Mesenchymal stem cell (in vitro differentiated cells and primary cell): ENCODE measurements at regions not wholly inside any gene's neighbourhood (a gene's known extent, or its start where the extent isn't known, plus 50 kb on each side); places are given as distances from the start of the nearest gene placed in this dataset.

Source experiments
- DNase-seq: peaks from one replicate; pipeline ENCODE4 v3.0.0-alpha.2; 2013
- H2AFZ ChIP-seq: one replicate; pipeline ENCODE4 v1.6.1; 2013; ENCODE audit warnings: low read depth, mild to moderate bottlenecking, control low read depth, inconsistent platforms, low read length, moderate library complexity
- H2AK5ac ChIP-seq: 2 replicates; pipeline ENCODE4 v1.6.1; 2013; ENCODE audit warnings: low read length, moderate library complexity, mild to moderate bottlenecking, inconsistent platforms; ENCODE audit not compliant: severe bottlenecking
- H2BK120ac ChIP-seq: one replicate; pipeline ENCODE4 v1.6.1; 2013; ENCODE audit warnings: low read depth, mild to moderate bottlenecking, inconsistent platforms, low read length, moderate library complexity
- H2BK12ac ChIP-seq, 2 experiments: one replicate each; pipeline ENCODE4 v1.6.1; 2013; ENCODE audit warnings: inconsistent platforms in 2 of 2, low read length in 2 of 2, mild to moderate bottlenecking in 2 of 2, moderate library complexity in 2 of 2, control low read depth in 1 of 2
- H2BK15ac ChIP-seq: one replicate; pipeline ENCODE4 v1.6.1; 2013; ENCODE audit warnings: mild to moderate bottlenecking, low read depth, inconsistent platforms; ENCODE audit not compliant: poor library complexity, severe bottlenecking
- H2BK5ac ChIP-seq: 2 replicates; pipeline ENCODE4 v1.6.1; 2013; ENCODE audit warnings: low read depth, mild to moderate bottlenecking, low read length, control low read depth, inconsistent platforms; ENCODE audit not compliant: poor library complexity, severe bottlenecking
- H3K14ac ChIP-seq, 2 experiments: one replicate each; pipeline ENCODE4 v1.6.1; 2013; ENCODE audit warnings: inconsistent platforms in 2 of 2, low read length in 2 of 2, control low read depth in 1 of 2, mild to moderate bottlenecking in 1 of 2, moderate library complexity in 1 of 2
- H3K18ac ChIP-seq, 2 experiments: one replicate each; pipeline ENCODE4 v1.6.1; 2013; ENCODE audit warnings: inconsistent platforms in 2 of 2, low read length in 2 of 2, control low read depth in 1 of 2, low read depth in 1 of 2, mild to moderate bottlenecking in 1 of 2
- H3K23ac ChIP-seq, 2 experiments: one replicate each; pipeline ENCODE4 v1.6.1; 2013; ENCODE audit warnings: inconsistent platforms in 2 of 2, low read length in 2 of 2, mild to moderate bottlenecking in 2 of 2, moderate library complexity in 2 of 2, control low read depth in 1 of 2
- H3K27ac ChIP-seq: 2 replicates; pipeline ENCODE4 v1.5.1; 2013; ENCODE audit warnings: mild to moderate bottlenecking, moderate library complexity, low read length, control low read depth, inconsistent platforms; ENCODE audit not compliant: poor library complexity, severe bottlenecking
- H3K27me3 ChIP-seq, 2 experiments: 2 replicates each; pipeline versions ENCODE4 v1.6.1 to v1.7.0; 2013; ENCODE audit warnings: low read length in 2 of 2, mild to moderate bottlenecking in 2 of 2, moderate library complexity in 2 of 2, control low read depth in 1 of 2, inconsistent platforms in 1 of 2; ENCODE audit not compliant: control insufficient read depth in 1 of 2, insufficient read depth in 1 of 2
- H3K36me3 ChIP-seq, 2 experiments: 2 replicates each; pipeline versions ENCODE4 v1.6.1 to v1.7.0; 2013; ENCODE audit warnings: low read length in 2 of 2, control low read depth in 1 of 2, inconsistent platforms in 1 of 2, low read depth in 1 of 2, mild to moderate bottlenecking in 1 of 2; ENCODE audit not compliant: insufficient read depth in 2 of 2, control insufficient read depth in 1 of 2
- H3K4ac ChIP-seq, 2 experiments: one replicate each; pipeline ENCODE4 v1.6.1; 2013; ENCODE audit warnings: inconsistent platforms in 2 of 2, low read length in 2 of 2, mild to moderate bottlenecking in 2 of 2, moderate library complexity in 2 of 2, control low read depth in 1 of 2, low read depth in 1 of 2
- H3K4me1 ChIP-seq: 2 replicates; pipeline ENCODE4 v1.6.1; 2013; ENCODE audit warnings: low read depth, low read length, control low read depth; ENCODE audit not compliant: control insufficient read depth, insufficient read depth
- H3K4me2 ChIP-seq: 2 replicates; pipeline ENCODE4 v1.6.1; 2013; ENCODE audit warnings: low read length, mild to moderate bottlenecking, inconsistent platforms; ENCODE audit not compliant: poor library complexity, severe bottlenecking
- H3K4me3 ChIP-seq, 2 experiments: 2 replicates each; pipeline versions ENCODE4 v1.5.1 to v1.7.0; 2013; ENCODE audit warnings: low read length in 2 of 2, mild to moderate bottlenecking in 2 of 2, control low read depth in 1 of 2, low read depth in 1 of 2; ENCODE audit not compliant: insufficient read depth in 1 of 2
- H3K79me1 ChIP-seq: replicated peaks from 2 replicates; pipeline ENCODE4 v1.6.1; 2013; ENCODE audit warnings: mild to moderate bottlenecking, control low read depth, low read length, inconsistent platforms; ENCODE audit not compliant: poor library complexity, severe bottlenecking
- H3K9ac ChIP-seq: 2 replicates; pipeline ENCODE4 v1.7.0; 2013; ENCODE audit warnings: mild to moderate bottlenecking, low read length, moderate library complexity
- H3K9me3 ChIP-seq: 2 replicates; pipeline ENCODE4 v1.7.0; 2013; ENCODE audit warnings: mild to moderate bottlenecking, low read length; ENCODE audit not compliant: control insufficient read depth
- H4K8ac ChIP-seq: one replicate; pipeline ENCODE4 v1.6.1; 2013; ENCODE audit warnings: inconsistent platforms, mild to moderate bottlenecking, low read length, moderate library complexity
- H4K91ac ChIP-seq: one replicate; pipeline ENCODE4 v1.6.1; 2013; ENCODE audit warnings: mild to moderate bottlenecking, low read length, inconsistent platforms
- WGBS: methylation state at CpG from one replicate; pipeline ENCODE4 v1.1.7; 2013; ENCODE audit warnings: mixed read lengths; 5-methylcytosine and 5-hydroxymethylcytosine counted together

- no peak overlapping the region for H2BK12ac ChIP-seq
- no peak overlapping the region for H3K27ac ChIP-seq
- H3K18ac ChIP-seq = no peak overlapping the region
- no peaks in the 10 kb centered on the region for H3K79me1 ChIP-seq
- peaks cover 5% of the 10 kb centered on the region for H3K9me3 ChIP-seq
- no peak overlapping the region for H3K23ac ChIP-seq
- H3K14ac ChIP-seq = no peak overlapping the region
- no peak overlapping the region for H4K91ac ChIP-seq
- no peak overlapping the region for H2BK15ac ChIP-seq
- H3K4me3 ChIP-seq = no peak overlapping the region
- H3K4me1 ChIP-seq = no peaks in the 10 kb centered on the region
- H2AFZ ChIP-seq = no peak overlapping the region
- 76% methylated on average over 1 of the region's 2 CpGs for WGBS
- no peak overlapping the region for H3K4ac ChIP-seq
- H3K27me3 ChIP-seq = no peaks in the 10 kb centered on the region
- no peak for DNase-seq
- no peak overlapping the region for H4K8ac ChIP-seq
- no peak overlapping the region for H3K9ac ChIP-seq
- H2AK5ac ChIP-seq = no peak overlapping the region
- H3K36me3 ChIP-seq = no peaks in the 10 kb centered on the region
- no peak overlapping the region for H2BK120ac ChIP-seq
- no peak overlapping the region for H3K4me2 ChIP-seq
- H2BK5ac ChIP-seq = no peak overlapping the region
Measured at GRCh38 chr6:90829311-90829710, 242.4 kb upstream of the MAP3K7 start.

- H3K4ac ChIP-seq = no peak overlapping the region
- no peaks in the 10 kb centered on the region for H3K27me3 ChIP-seq
- H3K4me2 ChIP-seq = no peak overlapping the region
- H2BK15ac ChIP-seq = no peak overlapping the region
- no peaks in the 10 kb centered on the region for H3K9me3 ChIP-seq
- no peaks in the 10 kb centered on the region for H3K36me3 ChIP-seq
- H3K9ac ChIP-seq = no peak overlapping the region
- no peak overlapping the region for H2AK5ac ChIP-seq
- DNase-seq = no peak
- H4K8ac ChIP-seq = no peak overlapping the region
- no peak overlapping the region for H3K27ac ChIP-seq
- H2BK12ac ChIP-seq = no peak overlapping the region
- H3K14ac ChIP-seq = no peak overlapping the region
- H3K18ac ChIP-seq = no peak overlapping the region
- H3K79me1 ChIP-seq = no peaks in the 10 kb centered on the region
- H3K23ac ChIP-seq = no peak overlapping the region
- H2AFZ ChIP-seq = no peak overlapping the region
- H3K4me1 ChIP-seq = no peaks in the 10 kb centered on the region
- no peak overlapping the region for H4K91ac ChIP-seq
- no peak overlapping the region for H3K4me3 ChIP-seq
- no peak overlapping the region for H2BK5ac ChIP-seq
- H2BK120ac ChIP-seq = no peak overlapping the region
Measured at GRCh38 chr6:90820436-90820835, 233.6 kb upstream of the MAP3K7 start.

- Histone ChIP-seq H3K4me1 (no peaks in the 10 kb centered on the region), H2AFZ (no peak overlapping the region), H4K8ac (no peak overlapping the region), H3K36me3 (no peaks in the 10 kb centered on the region), H3K18ac (no peak overlapping the region), H2BK120ac (no peak overlapping the region), H3K27ac (no peak overlapping the region), H2BK15ac (no peak overlapping the region), H3K9ac (no peak overlapping the region), H3K79me1 (no peaks in the 10 kb centered on the region), H3K4me3 (no peak overlapping the region), H2AK5ac (no peak overlapping the region), H4K91ac (no peak overlapping the region), H3K4me2 (no peak overlapping the region), H3K9me3 (no peaks in the 10 kb centered on the region), H3K23ac (no peak overlapping the region), H3K4ac (no peak overlapping the region), H3K27me3 (no peaks in the 10 kb centered on the region), H2BK5ac (no peak overlapping the region), H3K14ac (no peak overlapping the region), H2BK12ac (no peak overlapping the region)
- WGBS = 87% methylated on average over 3 of the region's 4 CpGs
- no peak for DNase-seq
Measured at GRCh38 chr6:90819483-90819882, 232.6 kb upstream of the MAP3K7 start.

- no peak overlapping the region for H3K14ac ChIP-seq
- H2AFZ ChIP-seq = no peak overlapping the region
- no peak overlapping the region for H2BK12ac ChIP-seq
- H4K91ac ChIP-seq = no peak overlapping the region
- H3K23ac ChIP-seq = no peak overlapping the region
- H3K27me3 ChIP-seq = no peaks in the 10 kb centered on the region
- H3K36me3 ChIP-seq = no peaks in the 10 kb centered on the region
- H3K4me2 ChIP-seq = no peak overlapping the region
- no peak overlapping the region for H2BK5ac ChIP-seq
- H2AK5ac ChIP-seq = no peak overlapping the region
- peak; percentile 3 for DNase-seq
- H4K8ac ChIP-seq = no peak overlapping the region
- H3K9ac ChIP-seq = no peak overlapping the region
- H3K9me3 ChIP-seq = no peaks in the 10 kb centered on the region
- no peaks in the 10 kb centered on the region for H3K79me1 ChIP-seq
- H3K4me3 ChIP-seq = no peak overlapping the region
- no peaks in the 10 kb centered on the region for H3K4me1 ChIP-seq
- no peak overlapping the region for H3K27ac ChIP-seq
- H2BK120ac ChIP-seq = no peak overlapping the region
- H2BK15ac ChIP-seq = no peak overlapping the region
- no peak overlapping the region for H3K18ac ChIP-seq
- H3K4ac ChIP-seq = no peak overlapping the region
Measured at GRCh38 chr6:90818163-90818562, 231.3 kb upstream of the MAP3K7 start.
